Body of pancreas (tissue), 4 donors: ENCODE measurements at regions not wholly inside any gene's neighbourhood (a gene's known extent, or its start where the extent isn't known, plus 50 kb on each side); places are given as distances from the start of the nearest gene placed in this dataset.

ENCODE experiments used
- CTCF ChIP-seq, 7 experiments: fragments of 450-650 bp in 4 of 7; fragments of 200-600 bp in 3 of 7; sonication (generic) in 3 of 7; IDR thresholded peaks; one replicate each; pipeline ENCODE4 v1.5.1; 2016 to 2019; ENCODE audit warnings: antibody characterized with exemption in 7 of 7
- POLR2A ChIP-seq, 3 donors: fragments of 450-650 bp; IDR thresholded peaks; one replicate each; pipeline ENCODE4 v1.6.1; 2016; ENCODE audit warnings: antibody characterized with exemption in 3 of 3, mild to moderate bottlenecking in 2 of 3

- TF ChIP-seq POLR2A (IDR thresholded peaks at IDR 0.05): no peak
- no peak for TF ChIP-seq CTCF (IDR thresholded peaks at IDR 0.05)
Measured at GRCh38 chr3:177889652-177890358, 646.4 kb upstream of the KCNMB2 start.
